ENCODE measurements at regions not wholly inside any gene's neighbourhood (a gene's known extent, or its start where the extent isn't known, plus 50 kb on each side); places are given as distances from the start of the nearest gene placed in this dataset.

- dilution Hi-C loops (cut with MboI; ENCODE audit: extremely low pct_ligation_motif_present, low sequenced_read_pairs) = no loop called here
- no peaks in the 10 kb centered on the region for H3K27me3 ChIP-seq (ENCODE audit: control insufficient read depth, extremely low read depth, insufficient read depth, low read length)
- H3K9me1 ChIP-seq (ENCODE audit: control insufficient read depth, extremely low read depth, insufficient read depth, low read length) = no peaks in the 10 kb centered on the region
- no peaks in the 10 kb centered on the region for H3K36me3 ChIP-seq (ENCODE audit: control insufficient read depth in 2 of 2, extremely low read depth in 1 of 2, insufficient read depth in 2 of 2, low read length in 2 of 2)
- H3K4me3 ChIP-seq (ENCODE audit: control insufficient read depth in 2 of 3, extremely low read depth in 1 of 3, insufficient read depth in 2 of 3, low read depth in 1 of 3, low read length in 3 of 3) = no peak overlapping the region
- no peaks in the 10 kb centered on the region for H4K20me1 ChIP-seq (ENCODE audit: control insufficient read depth, extremely low read depth, insufficient read depth, low read length)
- no peak for TF ChIP-seq EZH2 (IDR thresholded peaks at IDR 0.05; ENCODE audit: low read length)
- TF ChIP-seq CTCF (optimal IDR thresholded peaks at IDR 0.05 in 1 of 3, IDR thresholded peaks at IDR 0.05 in 1 of 3, conservative IDR thresholded peaks at IDR 0.05 in 1 of 3; ENCODE audit: extremely low read depth in 1 of 3, insufficient read depth in 2 of 3, low read length in 3 of 3) = no peak
- H2AFZ ChIP-seq (ENCODE audit: control insufficient read depth, low read length) = no peak overlapping the region
- FAIRE-seq (no peak), DNase-seq (ENCODE audit: low read depth, low spot score) (no peak)
- no peaks in the 10 kb centered on the region for H3K79me2 ChIP-seq (ENCODE audit: control insufficient read depth, insufficient read depth, low read length)
- no peaks in the 10 kb centered on the region for H3K4me1 ChIP-seq (ENCODE audit: control insufficient read depth, extremely low read depth, insufficient read depth, low read length)
- peaks cover 7% of the 10 kb centered on the region for H3K9me3 ChIP-seq (ENCODE audit: control insufficient read depth, low read depth, low read length)
- H3K9ac ChIP-seq (ENCODE audit: control insufficient read depth, extremely low read depth, insufficient read depth, low read length) = no peak overlapping the region
- no peak overlapping the region for H3K4me2 ChIP-seq (ENCODE audit: control insufficient read depth, extremely low read depth, insufficient read depth, low read depth, low read length)
- no peak overlapping the region for H3K27ac ChIP-seq (ENCODE audit: control insufficient read depth, insufficient read depth, low read length)
These were observed 1175.7 kb downstream of the SORCS1 start for GRCh38 chr10:105988848-105989247.

GRCh38 chr10:105986912-105987635 lies 1177.4 kb downstream of the SORCS1 start:
- Histone ChIP-seq H3K4me3 (ENCODE audit: control insufficient read depth in 2 of 3, extremely low read depth in 1 of 3, insufficient read depth in 2 of 3, low read depth in 1 of 3, low read length in 3 of 3) (no peak overlapping the region), H3K4me1 (ENCODE audit: control insufficient read depth, extremely low read depth, insufficient read depth, low read length) (no peaks in the 10 kb centered on the region), H3K79me2 (ENCODE audit: control insufficient read depth, insufficient read depth, low read length) (no peaks in the 10 kb centered on the region), H3K9me3 (ENCODE audit: control insufficient read depth, low read depth, low read length) (peaks cover 7% of the 10 kb centered on the region), H2AFZ (ENCODE audit: control insufficient read depth, low read length) (no peak overlapping the region), H3K9ac (ENCODE audit: control insufficient read depth, extremely low read depth, insufficient read depth, low read length) (no peak overlapping the region), H3K9me1 (ENCODE audit: control insufficient read depth, extremely low read depth, insufficient read depth, low read length) (no peaks in the 10 kb centered on the region), H4K20me1 (ENCODE audit: control insufficient read depth, extremely low read depth, insufficient read depth, low read length) (no peaks in the 10 kb centered on the region), H3K27ac (ENCODE audit: control insufficient read depth, insufficient read depth, low read length) (no peak overlapping the region), H3K4me2 (ENCODE audit: control insufficient read depth, extremely low read depth, insufficient read depth, low read depth, low read length) (no peak overlapping the region), H3K27me3 (ENCODE audit: control insufficient read depth, extremely low read depth, insufficient read depth, low read length) (no peaks in the 10 kb centered on the region), H3K36me3 (ENCODE audit: control insufficient read depth in 2 of 2, extremely low read depth in 1 of 2, insufficient read depth in 2 of 2, low read length in 2 of 2) (no peaks in the 10 kb centered on the region)
- DNase-seq (ENCODE audit: low read depth, low spot score) (no peak), FAIRE-seq (no peak)
- TF ChIP-seq CTCF (optimal IDR thresholded peaks at IDR 0.05 in 1 of 3, IDR thresholded peaks at IDR 0.05 in 1 of 3, conservative IDR thresholded peaks at IDR 0.05 in 1 of 3; ENCODE audit: extremely low read depth in 1 of 3, insufficient read depth in 2 of 3, low read length in 3 of 3) (no peak), EZH2 (IDR thresholded peaks at IDR 0.05; ENCODE audit: low read length) (no peak)
- dilution Hi-C loops (cut with MboI; ENCODE audit: extremely low pct_ligation_motif_present, low sequenced_read_pairs) = no loop called here

Measured in keratinocyte (primary cell).